Kidney (tissue), 13 donors: ENCODE measurements at regions not wholly inside any gene's neighbourhood (a gene's known extent, or its start where the extent isn't known, plus 50 kb on each side); places are given as distances from the start of the nearest gene placed in this dataset.
"Not testable (repeated sequence)": the region's sequence is repeated elsewhere in the genome, so short reads cannot be mapped to it uniquely, and the experiment has no call there.

Experiments
- DNase-seq, 5 donors: peaks; one replicate each; pipeline ENCODE4 v3.0.0-alpha.2; 2013 to 2020
- FAIRE-seq: peaks from 2 replicates; lab custom pipeline; 2012; peaks lifted over from hg19 to GRCh38; lab: Jason Lieb, UNC
- H3K27ac ChIP-seq, 2 donors: one replicate each; pipeline ENCODE4 v1.7.0; 2013; ENCODE audit warnings: low read depth in 2 of 2, low read length in 2 of 2, inconsistent platforms in 1 of 2
- H3K27me3 ChIP-seq: one replicate; pipeline ENCODE4 v1.7.1; 2013; ENCODE audit warnings: low read length, inconsistent platforms; ENCODE audit not compliant: control insufficient read depth, insufficient read depth
- H3K36me3 ChIP-seq, 3 donors: one replicate each; pipeline versions ENCODE4 v1.7.0 to v1.7.1; 2013; ENCODE audit warnings: low read length in 3 of 3, control low read depth in 1 of 3, inconsistent platforms in 1 of 3; ENCODE audit not compliant: insufficient read depth in 3 of 3, control insufficient read depth in 2 of 3
- H3K4me1 ChIP-seq, 3 donors: one replicate each; pipeline versions ENCODE4 v1.7.0 to v1.7.1; 2013; ENCODE audit warnings: low read length in 3 of 3, inconsistent platforms in 1 of 3, low read depth in 1 of 3; ENCODE audit not compliant: control insufficient read depth in 2 of 3, insufficient read depth in 2 of 3
- H3K4me3 ChIP-seq, 3 donors: one replicate each; pipeline versions ENCODE4 v1.7.0 to v1.8.1; 2013; ENCODE audit warnings: low read length in 3 of 3, control low read depth in 1 of 3, inconsistent platforms in 1 of 3
- H3K9ac ChIP-seq, 3 donors: one replicate each; pipeline versions ENCODE4 v1.7.0 to v1.7.1; 2013; ENCODE audit warnings: low read length in 3 of 3, control low read depth in 1 of 3, inconsistent platforms in 1 of 3
- H3K9me3 ChIP-seq, 3 donors: one replicate each; pipeline versions ENCODE4 v1.7.0 to v1.7.1; 2013; ENCODE audit warnings: low read length in 3 of 3, control low read depth in 1 of 3, inconsistent platforms in 1 of 3; ENCODE audit not compliant: control insufficient read depth in 2 of 3, insufficient read depth in 1 of 3
- intact Hi-C: fragments of 100-400 bp; cut with DNase I; formaldehyde crosslinking; loops from one replicate; pipeline ENCODE4 v1.11.1; 2022
- TF ChIP-seq, protein P1 (sequence below): IDR thresholded peaks from 3 replicates; pipeline ENCODE4 v1.5.1; 2012; ENCODE audit warnings: mild to moderate bottlenecking, moderate library complexity, borderline replicate concordance; ENCODE audit not compliant: insufficient read depth; ENCODE audit errors: extremely low read depth
- donor health status: control.
- donor health status: control.
- donor health status: control.
- donor health status: control.
- donor health status: control.
- donor health status: DM: yes; HTN: yes; CAD: no.
- donor health status: Normal renal cell carcinoma (clear cell type).

DNA sequence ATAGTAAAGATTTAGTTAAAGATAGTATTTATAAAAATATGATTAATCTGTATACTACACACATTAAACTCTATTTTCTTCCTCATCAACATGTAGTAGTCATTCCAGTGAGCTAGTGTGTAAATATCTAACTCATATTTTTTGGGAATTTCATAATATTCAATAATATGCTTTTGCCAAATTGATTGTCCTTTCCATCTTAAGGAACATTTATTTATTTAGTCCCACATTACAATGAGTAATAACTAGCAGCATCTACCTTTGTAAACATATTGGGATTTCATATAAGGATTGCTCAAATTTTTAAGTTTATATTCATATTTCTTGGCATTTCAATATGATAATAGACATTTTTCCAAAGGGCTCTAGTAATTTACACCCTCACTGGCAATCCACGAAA is 53.9 kb upstream of the GOLGA8B start:
- H3K4me3 ChIP-seq = no peak overlapping the region
- no peak overlapping the region for H3K9ac ChIP-seq
- H3K9me3 ChIP-seq = no peaks in the 10 kb centered on the region
- no peaks in the 10 kb centered on the region for H3K27me3 ChIP-seq
- TF ChIP-seq, protein P1, sequence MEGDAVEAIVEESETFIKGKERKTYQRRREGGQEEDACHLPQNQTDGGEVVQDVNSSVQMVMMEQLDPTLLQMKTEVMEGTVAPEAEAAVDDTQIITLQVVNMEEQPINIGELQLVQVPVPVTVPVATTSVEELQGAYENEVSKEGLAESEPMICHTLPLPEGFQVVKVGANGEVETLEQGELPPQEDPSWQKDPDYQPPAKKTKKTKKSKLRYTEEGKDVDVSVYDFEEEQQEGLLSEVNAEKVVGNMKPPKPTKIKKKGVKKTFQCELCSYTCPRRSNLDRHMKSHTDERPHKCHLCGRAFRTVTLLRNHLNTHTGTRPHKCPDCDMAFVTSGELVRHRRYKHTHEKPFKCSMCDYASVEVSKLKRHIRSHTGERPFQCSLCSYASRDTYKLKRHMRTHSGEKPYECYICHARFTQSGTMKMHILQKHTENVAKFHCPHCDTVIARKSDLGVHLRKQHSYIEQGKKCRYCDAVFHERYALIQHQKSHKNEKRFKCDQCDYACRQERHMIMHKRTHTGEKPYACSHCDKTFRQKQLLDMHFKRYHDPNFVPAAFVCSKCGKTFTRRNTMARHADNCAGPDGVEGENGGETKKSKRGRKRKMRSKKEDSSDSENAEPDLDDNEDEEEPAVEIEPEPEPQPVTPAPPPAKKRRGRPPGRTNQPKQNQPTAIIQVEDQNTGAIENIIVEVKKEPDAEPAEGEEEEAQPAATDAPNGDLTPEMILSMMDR = no peak
- no peak for FAIRE-seq
- DNase-seq = no peak
- no peaks in the 10 kb centered on the region for H3K4me1 ChIP-seq
- no peaks in the 10 kb centered on the region for H3K36me3 ChIP-seq
- intact Hi-C loops = no loop called here
- H3K27ac ChIP-seq = no peak overlapping the region

DNA sequence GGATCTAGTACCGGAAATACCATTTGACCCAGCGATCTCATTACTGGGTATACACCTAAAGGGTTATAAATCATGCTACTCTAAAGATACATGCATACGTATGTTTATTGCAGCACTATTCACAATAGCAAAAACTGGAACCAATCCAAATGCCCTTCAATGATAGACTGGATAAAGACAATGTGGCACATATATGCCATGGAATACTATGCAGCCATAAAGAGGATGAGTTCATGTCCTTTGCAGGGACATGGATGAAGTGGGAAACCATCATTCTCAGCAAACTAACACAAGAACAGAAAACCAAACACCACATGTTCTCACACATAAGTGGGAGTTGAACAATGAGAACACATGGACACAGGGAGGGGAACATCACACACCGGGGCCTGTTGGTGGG is 50.2 kb upstream of the GOLGA8B start:
- H3K27ac ChIP-seq, H3K27me3 ChIP-seq, H3K4me3 ChIP-seq, intact Hi-C loops, FAIRE-seq, DNase-seq, H3K9me3 ChIP-seq, H3K4me1 ChIP-seq, H3K36me3 ChIP-seq, H3K9ac ChIP-seq: not testable (repeated sequence)
